ENCODE measurements at regions not wholly inside any gene's neighbourhood (a gene's known extent, or its start where the extent isn't known, plus 50 kb on each side); places are given as distances from the start of the nearest gene placed in this dataset.

- no peak for DNase-seq (ENCODE audit: low read depth in 1 of 2, low spot score in 1 of 2)
- no peak for TF ChIP-seq CTCF (IDR thresholded peaks at IDR 0.05; ENCODE audit: insufficient read depth, low read length)
- TF ChIP-seq SPI1 (IDR thresholded peaks at IDR 0.05; ENCODE audit: borderline replicate concordance, low read depth) = no peak
- TF ChIP-seq REST (IDR thresholded peaks at IDR 0.05; ENCODE audit: insufficient replicate concordance, low read depth) = no peak
- TF ChIP-seq POLR2AphosphoS5 (IDR thresholded peaks at IDR 0.05; ENCODE audit: low read depth) = no peak
- no peak for TF ChIP-seq GABPA (IDR thresholded peaks at IDR 0.05; ENCODE audit: low read depth)
Measured at GRCh38 chr3:65268426-65268825, 580.6 kb upstream of the ADAMTS9 start.

GRCh38 chr3:65265942-65266590, 578.3 kb upstream of the ADAMTS9 start:
- Histone ChIP-seq H3K27ac (replicated peaks) (no peak overlapping the region), H3K4me3 (replicated peaks; ENCODE audit: insufficient read depth, low read length) (no peak overlapping the region), H3K27me3 (ENCODE audit: insufficient read depth, poor library complexity, severe bottlenecking) (no peaks in the 10 kb centered on the region)
- no peak for DNase-seq (ENCODE audit: low read depth in 1 of 2, low spot score in 1 of 2)
- TF ChIP-seq GABPA (IDR thresholded peaks at IDR 0.05; ENCODE audit: low read depth) (no peak), SPI1 (IDR thresholded peaks at IDR 0.05; ENCODE audit: borderline replicate concordance, low read depth) (no peak), CTCF (IDR thresholded peaks at IDR 0.05; ENCODE audit: insufficient read depth, low read length) (no peak), POLR2AphosphoS5 (IDR thresholded peaks at IDR 0.05; ENCODE audit: low read depth) (no peak), REST (IDR thresholded peaks at IDR 0.05; ENCODE audit: insufficient replicate concordance, low read depth) (no peak)

More at GRCh38 chr3:65268426-65268825, 580.6 kb upstream of the ADAMTS9 start:
- Histone ChIP-seq H3K27me3 (ENCODE audit: insufficient read depth, poor library complexity, severe bottlenecking) (no peaks in the 10 kb centered on the region), H3K4me3 (replicated peaks; ENCODE audit: insufficient read depth, low read length) (no peak overlapping the region), H3K27ac (replicated peaks) (no peak overlapping the region)

GRCh38 chr3:65265511-65265910, 577.7 kb upstream of the ADAMTS9 start:
- no peak overlapping the region for H3K4me3 ChIP-seq (replicated peaks; ENCODE audit: insufficient read depth, low read length)
- no peak overlapping the region for H3K27ac ChIP-seq (replicated peaks)
- DNase-seq (ENCODE audit: low read depth in 1 of 2, low spot score in 1 of 2) = no peak
- TF ChIP-seq POLR2AphosphoS5 (IDR thresholded peaks at IDR 0.05; ENCODE audit: low read depth) (no peak), SPI1 (IDR thresholded peaks at IDR 0.05; ENCODE audit: borderline replicate concordance, low read depth) (no peak), GABPA (IDR thresholded peaks at IDR 0.05; ENCODE audit: low read depth) (no peak), CTCF (IDR thresholded peaks at IDR 0.05; ENCODE audit: insufficient read depth, low read length) (no peak), REST (IDR thresholded peaks at IDR 0.05; ENCODE audit: insufficient replicate concordance, low read depth) (no peak)
- H3K27me3 ChIP-seq (ENCODE audit: insufficient read depth, poor library complexity, severe bottlenecking) = no peaks in the 10 kb centered on the region

Measured in HL-60 (cell line).